CD4-positive, alpha-beta memory T cell (primary cell): ENCODE measurements at regions not wholly inside any gene's neighbourhood (a gene's known extent, or its start where the extent isn't known, plus 50 kb on each side); places are given as distances from the start of the nearest gene placed in this dataset.

Experiments
- CTCF ChIA-PET: fragments of 350-600 bp; sonication (Branson Sonifier 250); formaldehyde crosslinking; loops from one replicate; lab custom pipeline; 2021; ENCODE audit warnings: inconsistent platforms; ENCODE audit not compliant: partially characterized antibody; lab: Charles Lee
- POLR2A ChIA-PET: fragments of 350-600 bp; sonication (Branson Sonifier 250); formaldehyde crosslinking; loops from one replicate; lab custom pipeline; 2021; ENCODE audit not compliant: partially characterized antibody; lab: Charles Lee
- DNase-seq, 5 donors: peaks; one replicate each; pipeline versions ENCODE4 v3.0.0 to v3.0.0-alpha.2; 2020 to 2022; ENCODE audit warnings: mixed read lengths in 1 of 5
- H3K27ac ChIP-seq: one replicate; pipeline ENCODE4 v1.7.0; 2013; ENCODE audit warnings: low read depth, low read length
- H3K27me3 ChIP-seq: 2 replicates; pipeline ENCODE4 v1.7.0; 2013; ENCODE audit warnings: mild to moderate bottlenecking, low read length, moderate library complexity; ENCODE audit not compliant: insufficient read depth
- H3K36me3 ChIP-seq: 2 replicates; pipeline ENCODE4 v1.7.0; 2013; ENCODE audit warnings: mild to moderate bottlenecking, low read length, moderate library complexity; ENCODE audit not compliant: insufficient read depth
- H3K4me1 ChIP-seq: 2 replicates; pipeline ENCODE4 v1.7.0; 2013; ENCODE audit warnings: mild to moderate bottlenecking, low read length, moderate library complexity; ENCODE audit not compliant: insufficient read depth
- H3K4me3 ChIP-seq, 2 donors: one replicate each; pipeline ENCODE4 v1.7.0; 2013; ENCODE audit warnings: low read length in 2 of 2, mild to moderate bottlenecking in 1 of 2
- H3K9me3 ChIP-seq, 2 donors: one replicate each; pipeline ENCODE4 v1.7.0; 2013; ENCODE audit warnings: low read length in 2 of 2, control low read depth in 1 of 2; ENCODE audit not compliant: control insufficient read depth in 1 of 2
- H3K27ac Mint-ChIP-seq, 7 donors: one replicate each; pipeline ENCODE4 v1.8.0; 2020 to 2021; ENCODE audit warnings: mixed read lengths in 7 of 7, mild to moderate bottlenecking in 6 of 7, inconsistent platforms in 3 of 7, moderate library complexity in 3 of 7
- H3K27me3 Mint-ChIP-seq, 2 donors: one replicate each; pipeline ENCODE4 v1.8.0; 2020 to 2021; ENCODE audit warnings: mixed read lengths in 2 of 2
- H3K36me3 Mint-ChIP-seq, 2 donors: one replicate each; pipeline ENCODE4 v1.8.0; 2020 to 2021; ENCODE audit warnings: mixed read lengths in 2 of 2, inconsistent platforms in 1 of 2, mild to moderate bottlenecking in 1 of 2
- H3K4me1 Mint-ChIP-seq, 4 donors: one replicate each; pipeline ENCODE4 v1.8.0; 2020 to 2021; ENCODE audit warnings: mixed read lengths in 4 of 4, mild to moderate bottlenecking in 1 of 4
- H3K4me3 Mint-ChIP-seq, 8 donors: one replicate each; pipeline ENCODE4 v1.8.0; 2020 to 2021; ENCODE audit warnings: mixed read lengths in 8 of 8, mild to moderate bottlenecking in 7 of 8, moderate library complexity in 6 of 8, inconsistent platforms in 3 of 8
- H3K9me3 Mint-ChIP-seq, 8 donors: one replicate each; pipeline ENCODE4 v1.8.0; 2020 to 2021; ENCODE audit warnings: mixed read lengths in 8 of 8, mild to moderate bottlenecking in 5 of 8, inconsistent platforms in 3 of 8, moderate library complexity in 1 of 8
- intact Hi-C: fragments of 100-400 bp; cut with micrococcal nuclease; formaldehyde crosslinking; loops from one replicate; pipeline ENCODE4 v1.15.1; 2023

DNA sequence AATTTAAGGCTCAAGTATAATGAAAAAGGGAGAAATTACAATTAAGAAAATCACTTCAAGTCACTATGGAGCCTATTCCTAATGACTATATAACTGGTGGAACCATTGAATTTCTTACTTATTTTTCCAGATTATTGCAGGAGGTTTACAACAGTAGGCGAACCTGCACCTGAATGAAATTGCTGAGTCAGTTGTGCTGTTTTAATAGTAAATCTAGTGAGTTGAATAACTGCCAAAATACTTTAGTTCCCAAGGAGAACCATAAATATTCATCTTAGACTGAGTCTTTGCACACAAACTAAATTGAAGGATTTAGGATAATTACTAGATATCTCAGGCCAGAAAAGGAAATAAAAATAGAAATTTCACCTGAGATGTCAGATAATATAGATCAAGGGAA, 1052.8 kb downstream of the NAALADL2 start:
- Histone ChIP-seq H3K4me3 (no peak overlapping the region), H3K36me3 (no peaks in the 10 kb centered on the region), H3K9me3 (no peaks in the 10 kb centered on the region), H3K27me3 (no peaks in the 10 kb centered on the region), H3K27ac (no peak overlapping the region), H3K4me1 (no peaks in the 10 kb centered on the region)
- Mint-ChIP-seq H3K27me3 (no peaks in the 10 kb centered on the region), H3K9me3 (peaks cover 0 to 11% (median 4%) of the 10 kb centered on the region in 8 donors), H3K4me3 (no peak overlapping the region), H3K27ac (no peak overlapping the region), H3K36me3 (no peaks in the 10 kb centered on the region), H3K4me1 (no peaks in the 10 kb centered on the region)
- DNase-seq: no peak
- intact Hi-C loops: no loop called here
- ChIA-PET POLR2A (no interaction called here), CTCF (no interaction called here)

DNA sequence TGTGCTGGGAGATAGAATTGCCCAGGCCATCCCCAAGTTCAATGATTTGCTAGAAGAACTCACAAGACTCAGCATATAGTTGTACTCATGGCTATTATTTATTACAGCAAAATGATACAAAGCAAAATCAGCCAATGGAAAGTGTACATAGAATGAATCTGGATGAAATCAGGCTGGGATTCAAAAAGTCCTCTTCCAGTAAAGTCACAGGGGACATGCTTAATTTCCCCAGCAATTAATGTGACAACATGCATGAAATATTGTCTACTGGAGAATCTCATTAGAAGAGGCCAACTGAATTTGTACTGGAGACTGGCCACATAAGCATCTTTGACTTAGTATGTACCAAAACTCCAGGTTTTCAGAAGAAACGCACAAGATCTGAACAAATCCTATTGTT, 1043.1 kb downstream of the NAALADL2 start:
- no peaks in the 10 kb centered on the region for H3K36me3 Mint-ChIP-seq
- no peaks in the 10 kb centered on the region for H3K27me3 Mint-ChIP-seq
- peaks cover 2 to 12% (median 7%) of the 10 kb centered on the region in 8 donors for H3K9me3 Mint-ChIP-seq
- intact Hi-C loops: no loop called here
- no peaks in the 10 kb centered on the region for H3K36me3 ChIP-seq
- no peak overlapping the region for H3K4me3 ChIP-seq
- H3K4me1 ChIP-seq: no peaks in the 10 kb centered on the region
- POLR2A ChIA-PET: no interaction called here
- DNase-seq: no peak
- CTCF ChIA-PET: no interaction called here
- no peak overlapping the region for H3K27ac Mint-ChIP-seq
- no peaks in the 10 kb centered on the region for H3K4me1 Mint-ChIP-seq
- no peak overlapping the region for H3K27ac ChIP-seq
- H3K4me3 Mint-ChIP-seq: no peak overlapping the region
- H3K9me3 ChIP-seq: no peaks in the 10 kb centered on the region
- H3K27me3 ChIP-seq: no peaks in the 10 kb centered on the region

DNA sequence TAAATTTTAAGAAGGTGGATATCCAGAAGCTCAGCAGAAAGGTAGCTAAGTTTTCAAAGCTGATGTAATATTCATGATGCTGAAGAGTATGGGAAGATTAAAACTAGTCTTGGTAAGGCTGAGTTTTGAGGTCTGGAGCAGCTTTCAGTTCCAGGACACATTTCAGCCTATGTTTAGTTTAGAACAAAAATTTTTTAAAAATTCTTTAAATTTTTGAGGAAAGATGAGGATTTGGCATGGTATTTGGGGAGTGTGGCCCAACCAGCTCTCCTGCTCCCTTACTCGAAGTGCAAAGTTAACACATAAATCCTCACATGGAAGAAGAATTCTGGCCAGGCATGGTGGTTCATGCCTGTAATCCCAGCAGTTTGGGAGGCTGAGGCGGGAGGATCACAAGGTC, 1039.1 kb downstream of the NAALADL2 start:
- no peak for DNase-seq
- no peaks in the 10 kb centered on the region for H3K9me3 ChIP-seq
- H3K27me3 ChIP-seq: no peaks in the 10 kb centered on the region
- H3K4me1 ChIP-seq: no peaks in the 10 kb centered on the region
- no peak overlapping the region for H3K4me3 ChIP-seq
- POLR2A ChIA-PET: no interaction called here
- Mint-ChIP-seq H3K27ac (no peak overlapping the region), H3K4me1 (no peaks in the 10 kb centered on the region), H3K4me3 (no peak overlapping the region), H3K27me3 (no peaks in the 10 kb centered on the region), H3K36me3 (no peaks in the 10 kb centered on the region), H3K9me3 (peaks cover 0 to 6% (median 2%) of the 10 kb centered on the region in 8 donors)
- CTCF ChIA-PET: no interaction called here
- H3K27ac ChIP-seq: no peak overlapping the region
- intact Hi-C loops: no loop called here
- no peaks in the 10 kb centered on the region for H3K36me3 ChIP-seq

DNA sequence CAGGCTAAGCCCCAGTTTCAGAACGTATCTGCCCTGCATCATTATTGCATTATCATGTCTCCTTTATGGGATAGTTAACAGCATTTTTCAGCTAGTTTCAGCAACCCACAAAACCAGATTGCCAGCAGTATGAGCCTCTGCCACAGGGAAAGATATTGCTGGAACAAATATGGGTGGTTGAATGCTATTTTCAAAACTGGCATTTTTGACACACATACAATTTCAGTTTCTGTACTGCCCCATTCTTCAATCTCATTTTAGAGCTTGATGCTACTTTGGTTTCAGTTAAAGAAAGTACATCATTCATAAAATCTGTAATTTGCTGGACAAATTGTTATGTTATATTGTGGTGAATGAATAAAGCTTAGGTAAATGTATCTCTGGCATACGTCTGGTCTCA, 1037.5 kb downstream of the NAALADL2 start:
- no peaks in the 10 kb centered on the region for H3K4me1 ChIP-seq
- no peak overlapping the region for H3K4me3 ChIP-seq
- no peak overlapping the region for H3K27ac Mint-ChIP-seq
- no peak overlapping the region for H3K27ac ChIP-seq
- no peaks in the 10 kb centered on the region for H3K36me3 ChIP-seq
- no peaks in the 10 kb centered on the region for H3K9me3 ChIP-seq
- ChIA-PET POLR2A (no interaction called here), CTCF (no interaction called here)
- no peaks in the 10 kb centered on the region for H3K4me1 Mint-ChIP-seq
- no peaks in the 10 kb centered on the region for H3K36me3 Mint-ChIP-seq
- no peak for DNase-seq
- H3K27me3 ChIP-seq: no peaks in the 10 kb centered on the region
- H3K27me3 Mint-ChIP-seq: no peaks in the 10 kb centered on the region
- H3K4me3 Mint-ChIP-seq: no peak overlapping the region
- intact Hi-C loops: no loop called here
- H3K9me3 Mint-ChIP-seq: peaks cover 0 to 3% (median 1%) of the 10 kb centered on the region in 8 donors

DNA sequence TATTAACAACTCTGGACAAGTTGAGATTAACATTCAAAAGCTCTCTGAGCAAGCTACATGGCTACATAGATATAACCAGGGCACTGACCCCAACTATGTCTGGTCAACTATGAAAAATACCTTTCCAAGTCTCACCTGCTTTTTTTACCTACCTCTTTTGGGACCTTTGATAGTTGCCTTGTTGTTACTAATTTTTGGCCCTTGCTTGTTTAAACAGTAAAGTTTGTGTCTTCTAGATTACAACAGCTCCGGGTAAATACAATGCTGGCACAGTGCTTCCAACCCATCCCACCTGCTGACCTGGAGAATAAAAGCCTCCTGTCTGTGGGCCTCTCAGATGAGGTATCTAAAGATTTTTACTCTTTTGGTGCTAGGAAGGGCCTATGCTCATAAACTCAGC, 1036.6 kb downstream of the NAALADL2 start:
- Mint-ChIP-seq H3K27me3 (no peaks in the 10 kb centered on the region), H3K27ac (no peak overlapping the region), H3K9me3 (peaks cover 0 to 3% (median 1%) of the 10 kb centered on the region in 8 donors), H3K4me3 (no peak overlapping the region), H3K4me1 (no peaks in the 10 kb centered on the region), H3K36me3 (no peaks in the 10 kb centered on the region)
- no peaks in the 10 kb centered on the region for H3K9me3 ChIP-seq
- DNase-seq: no peak
- intact Hi-C loops: no loop called here
- no peak overlapping the region for H3K27ac ChIP-seq
- CTCF ChIA-PET: no interaction called here
- H3K36me3 ChIP-seq: no peaks in the 10 kb centered on the region
- no peaks in the 10 kb centered on the region for H3K4me1 ChIP-seq
- POLR2A ChIA-PET: no interaction called here
- no peaks in the 10 kb centered on the region for H3K27me3 ChIP-seq
- no peak overlapping the region for H3K4me3 ChIP-seq

DNA sequence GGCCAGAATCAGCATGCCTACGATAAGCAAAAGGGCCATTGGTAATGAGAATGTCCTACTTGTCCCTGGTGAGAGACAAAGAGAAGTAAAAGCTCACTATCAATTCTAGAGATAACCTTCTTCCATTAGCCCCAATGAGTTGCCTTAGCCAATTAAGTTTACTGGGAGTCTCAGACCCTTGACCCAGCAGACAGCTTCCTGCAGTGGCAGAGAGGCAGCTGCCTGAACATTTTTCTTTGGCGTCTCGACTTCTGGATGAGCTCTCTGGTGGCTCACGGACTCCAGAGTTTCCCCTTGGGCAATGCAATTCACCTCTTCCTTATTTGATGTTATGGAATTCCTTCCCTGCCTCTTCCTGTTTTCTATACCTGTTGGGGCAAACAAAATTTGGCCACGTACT, 1034.4 kb downstream of the NAALADL2 start:
- Histone ChIP-seq H3K9me3 (no peaks in the 10 kb centered on the region), H3K36me3 (no peaks in the 10 kb centered on the region), H3K27me3 (no peaks in the 10 kb centered on the region), H3K27ac (no peak overlapping the region), H3K4me1 (no peaks in the 10 kb centered on the region), H3K4me3 (no peak overlapping the region)
- intact Hi-C loops: no loop called here
- Mint-ChIP-seq H3K4me3 (no peak overlapping the region), H3K4me1 (no peaks in the 10 kb centered on the region), H3K27me3 (no peaks in the 10 kb centered on the region), H3K27ac (no peak overlapping the region), H3K36me3 (no peaks in the 10 kb centered on the region), H3K9me3 (peaks cover 0 to 3% (median 1%) of the 10 kb centered on the region in 8 donors)
- POLR2A ChIA-PET: no interaction called here
- DNase-seq: no peak
- CTCF ChIA-PET: no interaction called here

DNA sequence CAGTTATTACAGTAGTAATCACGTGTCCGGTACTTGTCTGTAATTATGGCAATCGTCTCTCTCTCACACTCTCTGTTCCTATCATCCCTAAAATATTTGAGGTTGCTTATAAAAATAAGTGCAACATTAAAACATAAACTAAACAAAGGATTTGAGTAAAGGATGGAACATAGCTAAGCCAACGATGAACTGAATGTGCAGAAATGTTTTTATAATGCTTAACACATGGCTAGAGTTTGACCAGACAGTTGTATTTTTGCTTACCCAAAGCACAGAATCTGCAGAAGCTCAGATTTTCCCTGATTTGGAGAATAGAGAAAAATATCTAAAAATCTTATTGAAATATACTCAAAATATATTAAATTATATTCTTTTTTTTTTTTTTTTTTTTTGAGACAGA, 1030.9 kb downstream of the NAALADL2 start:
- H3K36me3 Mint-ChIP-seq: no peaks in the 10 kb centered on the region
- H3K4me1 Mint-ChIP-seq: no peaks in the 10 kb centered on the region
- CTCF ChIA-PET: no interaction called here
- H3K27ac Mint-ChIP-seq: no peak overlapping the region
- H3K4me1 ChIP-seq: no peaks in the 10 kb centered on the region
- POLR2A ChIA-PET: no interaction called here
- H3K4me3 ChIP-seq: no peak overlapping the region
- H3K4me3 Mint-ChIP-seq: no peak overlapping the region
- DNase-seq: no peak
- peaks cover 0 to 4% of the 10 kb centered on the region in 2 donors for H3K9me3 ChIP-seq
- H3K27ac ChIP-seq: no peak overlapping the region
- peaks cover 0 to 8% (median 2%) of the 10 kb centered on the region in 8 donors for H3K9me3 Mint-ChIP-seq
- no peaks in the 10 kb centered on the region for H3K36me3 ChIP-seq
- no peaks in the 10 kb centered on the region for H3K27me3 ChIP-seq
- intact Hi-C loops: no loop called here
- no peaks in the 10 kb centered on the region for H3K27me3 Mint-ChIP-seq

DNA sequence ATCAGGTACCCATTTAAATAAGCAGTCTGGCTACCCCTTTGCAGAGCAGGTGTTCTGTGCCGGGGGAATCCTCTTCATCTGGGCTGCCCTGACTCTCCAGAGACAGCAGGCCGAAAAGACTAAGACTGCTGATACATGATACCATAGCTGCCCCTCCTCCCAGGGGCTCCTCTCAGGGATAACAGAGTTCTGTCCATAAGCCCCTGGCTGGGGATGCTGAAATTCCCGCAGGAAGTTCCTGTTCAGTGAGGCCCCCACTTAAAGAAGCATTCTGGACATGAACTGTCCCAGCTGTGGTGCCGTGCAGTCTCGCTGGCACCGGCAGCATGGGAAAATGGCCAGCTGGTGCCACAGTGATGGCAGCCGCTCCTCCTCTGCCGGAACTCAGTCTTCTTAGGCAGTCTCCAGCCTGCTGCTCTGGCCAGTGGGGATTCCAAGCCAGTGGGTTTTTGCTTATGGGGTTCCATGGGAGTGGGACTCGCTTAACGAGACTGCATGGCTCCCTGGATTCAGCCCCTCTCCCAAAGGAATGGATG, 1026.2 kb downstream of the NAALADL2 start:
- peaks cover 0 to 4% of the 10 kb centered on the region in 2 donors for H3K9me3 ChIP-seq
- Mint-ChIP-seq H3K36me3 (no peaks in the 10 kb centered on the region), H3K4me1 (no peaks in the 10 kb centered on the region), H3K27ac (no peak overlapping the region), H3K4me3 (no peak overlapping the region), H3K9me3 (peaks cover 0 to 14% (median 5%) of the 10 kb centered on the region in 8 donors), H3K27me3 (no peaks in the 10 kb centered on the region)
- no peaks in the 10 kb centered on the region for H3K4me1 ChIP-seq
- H3K36me3 ChIP-seq: no peaks in the 10 kb centered on the region
- H3K27me3 ChIP-seq: no peaks in the 10 kb centered on the region
- intact Hi-C loops: no loop called here
- no peak overlapping the region for H3K4me3 ChIP-seq
- H3K27ac ChIP-seq: no peak overlapping the region
- ChIA-PET POLR2A (no interaction called here), CTCF (no interaction called here)
- no peak for DNase-seq
